HG02973 (cell line): ENCODE measurements at regions not wholly inside any gene's neighbourhood (a gene's known extent, or its start where the extent isn't known, plus 50 kb on each side); places are given as distances from the start of the nearest gene placed in this dataset.
"Not testable (repeated sequence)": the region's sequence is repeated elsewhere in the genome, so short reads cannot be mapped to it uniquely, and the experiment has no call there.

Experiments
- ATAC-seq: cut with Tn5 transposase; IDR thresholded peaks from one replicate; pipeline ENCODE4 v1.9.1; 2021; ENCODE audit warnings: moderate library complexity; ENCODE audit not compliant: unreplicated experiment

DNA sequence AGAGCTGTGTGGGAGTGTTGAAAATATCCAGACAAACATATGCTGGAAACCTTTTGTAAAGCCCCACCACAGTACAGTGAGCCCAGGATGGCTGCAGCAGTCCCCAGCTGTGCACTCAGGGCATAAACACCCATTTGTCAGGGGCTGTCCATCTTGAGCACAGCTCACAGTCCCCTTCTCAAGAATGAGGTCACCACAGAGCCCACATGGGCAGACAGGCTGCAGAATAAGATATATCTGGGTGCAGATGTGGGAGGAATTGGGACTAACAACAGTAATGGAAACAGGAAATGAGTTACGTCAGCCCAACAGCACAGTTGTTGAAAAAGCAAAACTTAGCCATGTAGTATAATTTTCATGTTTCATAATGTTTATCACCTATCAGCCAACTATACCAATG is 219.6 kb downstream of the ETAA1 start:
- ATAC-seq = peak; percentile 76

DNA sequence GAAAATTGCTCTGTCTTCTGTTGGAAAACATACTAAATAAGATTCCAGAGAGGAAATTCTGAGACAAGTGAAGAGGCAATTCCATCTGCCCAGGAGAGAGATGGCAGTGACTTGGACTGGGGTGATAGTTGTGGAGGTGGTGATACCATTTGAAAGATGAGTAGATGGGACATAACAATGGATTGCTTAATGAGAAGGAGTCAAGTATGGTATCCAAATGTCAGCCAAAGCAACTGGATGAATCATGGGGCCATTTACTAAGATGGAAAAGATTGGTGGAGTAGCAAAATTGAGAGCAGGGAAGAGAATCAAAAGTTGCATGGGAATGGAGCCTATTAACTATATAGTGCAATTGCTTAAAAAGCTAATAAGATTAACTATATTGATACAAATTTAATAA is 222.1 kb downstream of the ETAA1 start:
- ATAC-seq = no peak

DNA sequence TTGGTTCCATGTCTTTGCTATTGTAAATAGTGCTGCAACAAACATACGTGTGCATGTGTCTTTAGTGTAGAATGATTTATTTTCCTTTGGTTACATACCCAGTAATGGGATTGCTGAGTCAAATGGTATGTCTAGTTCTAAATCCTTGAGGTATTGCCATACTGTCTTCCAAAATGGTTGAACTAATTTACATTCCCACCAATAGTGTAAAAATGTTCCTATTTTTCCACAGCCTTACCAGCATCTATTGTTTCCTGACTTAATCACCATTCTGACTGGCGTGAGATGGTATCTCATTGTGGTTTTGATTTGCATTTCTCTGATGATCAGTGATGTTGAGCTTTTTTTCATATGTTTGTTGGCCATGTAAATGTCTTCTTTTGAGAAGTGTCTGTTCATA is 226.6 kb downstream of the ETAA1 start:
- ATAC-seq = not testable (repeated sequence)

DNA sequence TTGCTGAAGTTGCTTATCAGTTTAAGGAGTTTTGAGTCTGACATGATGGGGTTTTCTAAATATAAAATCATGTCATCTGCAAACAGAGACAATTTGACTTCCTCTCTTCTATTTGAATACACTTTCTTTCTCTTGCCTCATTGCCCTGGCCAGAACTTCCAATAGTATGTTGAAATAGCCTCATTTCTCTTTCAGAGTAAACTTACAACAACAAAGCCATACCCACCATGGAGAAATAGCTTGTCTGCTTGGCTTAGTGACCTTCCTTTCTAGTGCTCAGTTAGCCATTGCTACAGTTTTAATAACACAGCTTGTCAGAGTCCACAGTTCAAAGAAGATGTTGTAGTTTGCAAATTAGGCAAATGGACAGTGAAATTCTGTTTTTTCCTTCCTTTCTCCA is 228.0 kb downstream of the ETAA1 start:
- ATAC-seq = no peak

DNA sequence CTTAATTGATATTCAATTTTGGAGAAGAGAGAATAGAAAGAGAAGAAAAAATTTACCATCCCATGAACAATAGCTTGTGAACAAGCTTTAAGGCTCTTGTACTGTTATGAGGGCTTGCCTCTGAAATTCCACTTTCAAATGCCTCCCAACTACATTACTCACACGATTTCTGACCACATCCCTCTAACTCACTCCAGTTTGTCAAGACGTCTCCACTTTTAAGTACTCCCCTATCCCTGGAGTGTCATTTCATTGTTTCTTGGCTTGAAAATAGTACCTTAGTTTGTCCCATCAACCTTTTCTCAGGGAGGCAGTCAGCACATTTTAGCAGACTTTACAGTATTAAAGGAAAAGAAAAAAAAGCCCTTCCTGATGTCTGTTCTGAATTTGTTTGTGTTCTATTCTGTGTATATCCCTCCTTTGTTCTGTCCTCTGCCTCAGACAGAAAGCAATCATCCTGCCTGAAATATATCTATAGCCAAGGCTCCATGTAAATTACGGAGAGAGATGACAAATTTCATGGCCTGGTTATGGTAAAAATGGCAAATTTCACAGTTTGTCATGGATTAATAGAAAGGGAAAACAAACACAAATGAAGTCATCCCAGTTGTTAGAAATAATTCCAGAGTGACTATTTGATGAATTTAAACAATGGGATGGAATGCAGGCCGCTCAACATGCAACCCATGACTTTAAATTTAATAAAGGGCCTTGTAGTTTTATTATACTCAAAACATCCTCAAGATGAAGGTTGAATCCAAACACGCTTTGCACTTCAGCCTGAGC is 228.8 kb downstream of the ETAA1 start:
- ATAC-seq = no peak

DNA sequence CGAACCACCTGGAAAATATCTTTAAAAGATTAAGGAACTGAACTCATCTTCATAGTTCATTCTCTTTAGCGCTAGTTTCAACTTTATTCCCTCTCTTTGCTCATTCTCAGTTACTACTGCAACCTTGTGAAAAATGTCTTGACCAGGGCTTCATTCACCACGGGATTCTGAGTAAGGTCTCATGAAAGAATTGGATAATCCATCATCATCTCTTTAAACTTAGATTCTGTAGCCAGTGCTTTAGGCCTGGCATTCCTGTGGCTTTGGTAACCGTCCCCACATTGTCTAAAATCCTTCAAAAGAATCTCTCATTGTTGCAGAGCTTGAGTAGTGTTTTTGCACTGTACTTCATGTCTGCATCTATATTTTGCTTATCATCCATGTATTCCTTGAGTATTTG is 229.5 kb downstream of the ETAA1 start:
- ATAC-seq = no peak

DNA sequence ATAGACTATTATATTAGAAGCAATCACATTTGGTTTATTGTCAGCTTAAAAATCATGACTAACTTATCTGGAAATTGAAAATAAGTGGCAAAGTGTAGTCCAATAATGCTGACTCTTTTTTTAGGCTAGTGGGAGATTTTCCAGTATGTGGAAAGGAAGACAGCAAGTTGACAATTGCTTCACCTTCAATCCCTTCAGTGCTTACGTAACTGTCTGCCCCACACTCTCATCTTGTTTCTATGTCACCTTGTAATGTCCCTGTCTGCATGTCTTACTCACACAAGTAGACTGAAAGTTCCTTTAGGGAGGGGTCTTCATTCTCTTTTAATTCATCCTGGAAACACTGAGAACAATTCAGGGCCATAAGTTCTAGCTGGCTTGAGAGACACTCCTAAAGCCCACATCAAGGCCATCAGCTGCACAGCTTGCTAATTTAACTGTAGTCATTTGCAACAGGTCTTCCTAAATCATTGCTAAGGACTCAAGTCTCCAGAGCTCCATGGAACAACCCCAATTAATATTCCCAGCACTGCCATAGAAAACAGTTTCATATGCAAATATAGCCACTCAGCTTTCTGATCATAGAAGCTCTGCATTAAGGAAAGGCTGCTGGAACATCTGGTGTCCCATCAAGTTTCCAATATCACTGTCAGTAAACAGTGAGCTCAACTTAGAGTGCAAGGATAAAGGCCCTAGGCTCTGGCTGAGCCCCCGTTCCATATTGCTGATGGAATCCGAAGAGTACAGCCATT is 230.5 kb downstream of the ETAA1 start:
- no peak for ATAC-seq

DNA sequence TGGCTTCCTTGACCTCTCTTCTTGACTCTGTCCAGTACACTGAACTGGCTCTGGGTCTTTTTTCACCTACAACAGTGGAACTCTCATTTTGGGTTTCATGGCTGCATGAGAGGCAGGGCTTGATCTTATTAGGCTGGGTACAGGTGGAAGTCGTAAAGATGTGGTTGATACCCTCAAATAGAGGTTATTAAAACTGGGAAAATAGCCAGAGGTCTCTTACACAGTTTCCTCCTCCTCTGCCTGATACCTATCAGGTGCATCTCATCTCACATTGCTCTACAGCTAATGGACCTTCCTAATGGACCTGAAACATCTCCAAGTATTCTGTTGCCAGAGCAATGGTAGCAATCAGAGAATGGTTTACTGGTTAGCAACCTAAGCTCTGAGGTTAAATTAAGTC is 231.8 kb downstream of the ETAA1 start:
- no peak for ATAC-seq

DNA sequence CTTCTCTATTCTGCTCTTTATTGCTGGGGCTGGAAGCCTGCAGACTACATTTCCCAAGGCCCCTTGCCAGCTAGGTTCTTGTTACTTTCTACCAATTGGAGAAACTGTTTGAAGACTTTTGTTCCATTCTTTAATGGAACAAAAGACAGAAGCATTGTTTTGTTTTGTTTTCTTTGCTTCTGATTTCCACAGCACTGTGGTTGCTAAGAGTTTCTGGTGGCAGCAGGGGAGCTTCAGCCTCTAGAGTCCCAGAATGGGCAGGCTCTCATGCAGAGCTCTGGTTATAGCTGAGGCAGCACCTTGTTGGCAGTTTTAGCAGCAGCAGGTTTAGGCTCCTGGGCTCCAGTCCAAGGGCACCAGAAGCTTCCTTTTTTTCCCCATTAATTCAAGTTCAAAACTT is 234.3 kb downstream of the ETAA1 start:
- ATAC-seq = no peak

DNA sequence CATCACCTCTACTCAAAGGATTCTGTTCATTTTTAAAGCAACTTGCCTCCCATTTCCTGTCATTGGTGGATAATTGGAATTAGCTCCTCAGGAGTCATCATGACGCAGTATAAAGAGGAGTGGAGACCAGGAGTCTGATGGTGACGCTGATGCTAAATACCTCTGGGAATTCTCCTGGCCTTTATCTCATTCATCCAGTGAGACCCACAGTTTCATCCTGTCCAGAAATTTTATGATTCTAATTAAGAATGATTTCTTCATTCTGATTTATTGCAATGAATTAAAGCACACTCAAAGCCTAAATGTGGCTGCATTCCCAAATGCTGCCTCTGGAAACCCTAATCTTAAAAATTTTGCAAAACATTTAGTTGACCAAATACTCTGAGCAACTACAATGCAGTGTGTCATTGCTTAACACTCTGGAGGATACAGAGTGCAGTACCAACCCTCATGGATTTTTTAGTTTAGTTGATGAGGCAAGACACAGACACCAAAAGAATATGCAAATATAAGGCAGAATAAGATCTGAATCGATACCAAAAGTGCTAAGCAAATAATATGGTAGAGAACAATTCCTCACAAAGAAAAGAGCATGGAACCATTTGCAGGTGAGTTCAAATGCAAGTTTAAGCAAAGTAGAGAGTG is 236.2 kb downstream of the ETAA1 start:
- ATAC-seq = no peak

DNA sequence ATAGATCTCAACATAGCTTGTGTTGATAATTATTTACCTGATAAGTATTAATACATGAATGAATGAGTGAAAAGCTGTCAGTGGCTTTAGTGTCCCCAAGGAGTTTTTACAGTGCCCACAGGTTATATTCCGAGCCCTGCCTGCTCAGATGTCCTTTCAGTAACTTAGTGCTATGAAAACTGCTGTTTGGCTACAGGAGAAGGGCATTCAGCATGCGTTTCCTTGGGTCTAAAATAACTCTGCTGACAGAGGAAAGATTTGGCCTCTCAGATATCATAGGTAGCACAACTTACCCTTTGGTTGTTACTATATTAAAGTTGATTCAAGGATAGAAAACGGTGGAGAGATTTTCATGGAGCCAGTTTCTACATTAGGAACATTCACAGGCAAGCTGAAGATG is 241.0 kb downstream of the ETAA1 start:
- ATAC-seq = no peak

DNA sequence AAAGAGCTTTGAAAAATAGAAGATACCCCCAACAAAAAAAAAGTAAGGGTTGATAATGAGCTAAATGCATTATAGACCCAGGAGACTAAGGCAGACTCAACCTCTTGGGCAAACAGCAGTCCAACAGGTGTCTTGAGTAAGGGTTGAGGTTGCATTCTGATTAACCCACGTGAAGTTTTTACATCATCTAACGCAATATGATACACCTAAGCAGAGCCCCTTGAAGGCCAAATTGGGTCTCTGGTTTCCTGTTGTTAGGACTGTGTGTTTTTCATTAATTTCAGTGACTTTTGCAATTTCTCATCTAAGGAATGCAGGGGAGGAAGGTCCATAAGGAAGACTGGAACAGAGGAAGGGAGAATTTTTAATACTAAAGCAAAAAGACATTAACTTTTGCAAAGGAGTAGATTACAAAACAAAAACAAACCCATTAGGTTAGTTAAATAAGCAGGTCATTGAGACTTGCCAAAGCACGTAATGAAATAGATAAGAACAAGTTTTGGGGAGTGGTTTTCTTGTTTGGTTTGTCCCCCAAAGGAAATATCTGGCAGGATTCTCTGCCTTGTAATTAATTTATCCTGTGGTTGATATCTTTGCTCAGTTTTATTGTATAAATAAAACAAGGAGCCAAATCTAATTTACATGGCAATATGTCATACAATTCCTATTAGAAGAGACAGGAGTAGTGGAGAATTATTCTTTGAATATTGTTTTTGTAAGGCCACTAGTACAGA is 244.3 kb downstream of the ETAA1 start:
- no peak for ATAC-seq

DNA sequence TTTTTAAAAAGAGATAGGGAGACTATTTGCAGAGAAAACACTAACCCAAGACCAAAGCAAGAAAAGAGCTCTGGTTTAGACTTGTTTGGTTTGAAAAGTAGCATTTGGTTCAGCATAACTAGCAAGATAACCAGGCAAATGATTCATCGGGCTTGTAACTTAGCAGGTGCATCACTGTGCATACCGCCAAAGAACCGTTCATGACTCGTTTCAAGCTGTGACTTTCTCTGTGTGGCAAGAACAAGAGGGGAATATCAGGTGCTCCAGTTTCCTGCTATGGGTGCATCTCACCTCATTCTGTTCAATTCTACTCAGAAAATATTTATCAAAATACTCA is 244.9 kb downstream of the ETAA1 start:
- no peak for ATAC-seq

DNA sequence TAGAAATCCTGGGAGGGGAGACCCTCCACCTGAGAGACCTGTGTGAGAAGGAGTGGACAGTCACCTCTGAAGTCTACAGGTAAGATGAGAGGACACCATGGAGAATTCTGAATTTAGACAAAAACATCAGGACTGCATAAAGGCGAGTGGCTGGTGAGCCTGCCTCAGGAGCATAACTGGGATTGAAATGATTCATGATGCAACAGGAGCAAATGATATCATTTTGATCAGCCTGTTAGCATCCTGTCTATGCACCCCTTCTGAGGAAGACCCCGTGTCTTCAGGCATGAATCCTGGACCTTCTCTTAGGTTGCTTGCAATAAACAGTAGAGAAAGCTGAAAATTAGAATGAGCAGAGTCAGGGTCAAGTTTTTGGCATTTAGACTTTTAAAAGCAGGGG is 245.8 kb downstream of the ETAA1 start:
- ATAC-seq = no peak

DNA sequence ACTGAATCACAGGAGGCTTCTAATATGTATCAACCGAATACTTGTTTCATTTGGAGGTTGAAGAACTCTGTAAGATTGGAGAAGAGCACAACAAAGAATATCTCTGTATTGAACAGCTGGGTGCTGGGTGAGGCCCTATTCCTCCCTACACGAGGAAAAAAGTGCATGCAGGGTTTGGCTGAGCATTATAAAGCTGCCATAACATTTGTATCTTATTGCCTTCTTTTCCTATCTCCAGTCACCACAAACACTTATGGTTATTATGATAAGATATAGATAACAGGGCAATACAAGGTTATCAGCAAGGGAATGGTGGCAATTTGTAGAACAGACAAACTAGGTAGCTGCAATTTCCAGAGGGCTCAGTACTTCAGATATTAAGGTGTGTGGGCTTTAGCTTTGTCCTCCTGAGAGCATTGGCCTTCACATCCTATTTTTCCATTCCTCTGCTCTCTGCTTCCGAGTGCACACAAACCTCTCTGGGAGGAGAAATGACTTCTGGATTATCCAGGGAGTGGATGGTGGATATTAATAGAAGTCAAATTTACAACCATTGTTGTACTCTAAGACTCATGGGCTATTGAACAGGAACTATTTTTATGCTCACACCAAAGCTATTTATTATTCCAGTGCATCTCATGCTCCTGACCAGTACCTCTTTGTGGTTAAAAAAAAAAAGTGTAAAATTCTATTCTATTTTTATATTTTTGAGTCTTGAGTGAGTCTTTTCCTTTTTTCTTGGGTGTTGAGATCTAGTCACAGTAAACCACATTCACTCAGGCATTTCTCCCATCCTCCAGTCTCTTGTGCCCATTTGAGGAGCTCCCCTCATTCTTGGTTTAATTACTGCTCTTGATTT is 248.4 kb downstream of the ETAA1 start:
- ATAC-seq = no peak

DNA sequence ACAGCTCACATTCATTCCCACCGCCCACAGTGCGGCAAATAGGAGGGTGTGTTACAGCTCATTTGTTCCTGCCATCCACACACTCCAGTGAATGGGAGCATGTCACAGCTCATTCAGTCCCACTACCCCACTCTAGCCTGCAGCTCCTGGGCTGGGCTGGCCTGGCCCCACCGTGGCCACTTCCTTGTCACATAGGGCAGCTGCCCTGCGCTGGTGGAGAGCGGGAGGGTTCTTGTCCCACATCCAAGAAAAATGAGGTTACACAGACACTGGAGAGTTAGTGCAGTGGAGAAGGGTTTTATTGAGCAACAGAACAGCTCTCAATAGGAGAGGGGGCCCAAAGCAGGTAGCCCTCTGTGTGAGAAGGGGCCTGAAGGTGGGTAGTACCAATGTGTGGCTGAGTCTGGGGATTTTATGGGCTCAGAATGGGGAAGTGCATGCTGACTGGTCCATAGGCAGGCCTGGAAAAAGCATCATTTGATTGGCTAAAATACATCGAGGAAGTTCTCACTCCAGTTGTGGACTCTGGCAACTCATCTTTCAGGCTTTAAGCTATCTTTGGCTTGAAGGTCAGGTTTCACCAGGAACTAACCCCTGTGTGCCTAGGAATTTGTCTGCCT is 249.7 kb downstream of the ETAA1 start:
- no peak for ATAC-seq

DNA sequence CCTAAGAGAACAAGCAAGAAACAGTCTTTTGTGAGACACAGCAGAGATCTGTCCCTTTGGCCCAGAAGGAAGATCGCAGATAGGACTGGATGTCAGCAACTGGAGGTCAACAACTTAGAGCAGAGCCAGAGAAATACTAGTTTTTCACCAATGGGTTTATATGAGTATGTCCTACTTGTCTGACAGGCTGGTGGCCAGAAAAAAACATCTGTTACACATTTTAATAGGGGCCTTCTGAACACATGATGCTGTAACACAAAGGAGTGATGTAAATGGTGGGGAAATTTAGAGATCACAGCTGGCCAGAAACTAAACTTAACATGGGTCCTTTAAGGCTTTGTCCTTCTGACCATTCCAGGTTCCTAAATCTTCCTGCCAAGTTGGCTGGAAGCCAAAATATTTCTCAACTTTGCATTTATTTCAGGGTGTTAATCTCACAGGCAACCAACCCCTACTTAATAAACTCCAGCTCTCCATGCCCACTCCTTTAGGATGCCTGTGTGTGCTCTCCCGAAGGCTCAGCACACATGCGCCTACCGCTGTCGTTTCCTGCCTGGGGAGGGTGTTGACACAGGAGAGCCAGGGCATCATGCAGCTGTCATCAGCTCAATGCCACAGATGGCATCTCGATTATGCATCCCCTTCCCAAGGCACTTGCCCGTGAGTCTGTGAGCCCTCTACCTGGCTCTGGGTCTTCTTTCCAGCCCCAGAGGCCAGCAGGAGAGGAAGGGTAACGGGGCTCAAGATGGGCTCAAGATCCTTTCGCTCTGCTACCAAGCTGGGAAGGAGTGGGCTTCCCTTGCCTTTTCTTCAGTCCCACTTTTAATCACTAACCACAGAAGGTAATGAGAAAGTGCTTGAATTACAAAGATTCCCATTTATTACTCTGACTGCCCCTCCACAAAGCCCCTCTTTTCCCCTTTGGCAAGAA is 252.5 kb downstream of the ETAA1 start:
- ATAC-seq = no peak

DNA sequence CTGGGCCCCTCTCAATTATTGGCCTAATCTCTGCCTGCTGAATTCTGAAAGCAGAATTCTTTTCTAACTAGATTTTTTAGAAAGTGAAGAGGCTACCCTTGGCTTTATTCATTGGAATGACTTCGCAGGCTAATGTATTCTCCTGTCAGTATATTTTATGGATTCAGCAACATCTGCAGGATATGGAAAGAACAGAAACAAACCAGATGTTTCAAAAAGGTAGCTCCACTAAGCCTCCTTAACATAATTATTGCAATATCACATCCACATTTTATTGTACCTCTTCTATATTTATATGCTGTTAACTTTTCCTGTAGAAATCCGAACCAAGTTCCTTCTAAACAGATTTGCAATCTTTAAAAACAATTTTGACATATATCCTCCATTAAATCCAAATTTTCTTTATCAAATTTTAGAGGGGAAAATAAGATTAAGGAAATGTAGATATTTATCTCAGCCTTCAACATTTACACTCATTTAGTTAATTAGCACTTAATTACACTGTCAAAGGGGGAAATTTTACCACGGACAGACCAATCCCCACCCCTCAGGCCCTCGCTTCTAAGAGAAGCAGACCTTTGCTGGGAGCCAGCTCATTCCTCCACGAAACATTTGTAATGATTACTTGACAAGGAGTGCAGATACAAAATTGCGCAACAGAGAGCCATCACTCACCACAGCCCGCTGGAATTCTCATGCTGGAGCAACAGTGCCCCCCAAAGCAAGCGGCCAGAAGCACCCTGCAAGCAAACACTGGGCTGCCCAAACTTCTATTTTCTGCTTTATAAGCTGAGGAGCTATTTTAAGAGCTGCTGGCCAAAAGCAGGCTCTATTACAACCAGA is 253.4 kb downstream of the ETAA1 start:
- ATAC-seq = no peak
